ENCODE measurements at regions not wholly inside any gene's neighbourhood (a gene's known extent, or its start where the extent isn't known, plus 50 kb on each side); places are given as distances from the start of the nearest gene placed in this dataset.

DNA sequence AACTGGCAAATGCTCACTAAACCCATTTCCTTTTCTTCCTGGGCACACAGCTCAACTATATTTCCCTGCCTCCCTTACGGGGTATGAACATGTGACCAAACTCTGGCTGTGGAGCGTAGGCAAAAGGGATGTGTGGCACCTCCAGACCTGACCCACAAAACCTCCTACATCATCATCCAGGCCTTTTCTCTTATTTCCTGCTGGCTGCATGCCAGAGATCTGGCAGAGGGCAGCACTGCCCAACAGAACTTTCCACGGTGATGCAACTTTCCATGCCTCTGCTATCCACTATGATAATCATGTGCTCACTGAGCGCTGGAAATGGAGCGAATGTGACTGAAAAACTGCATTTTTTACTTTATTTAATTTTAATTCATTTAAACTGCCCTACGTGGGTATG lies 99.6 kb upstream of the CACNA1E start:
- no peak for DNase-seq (ENCODE audit: low read depth in 1 of 2, low spot score in 1 of 2)

DNA sequence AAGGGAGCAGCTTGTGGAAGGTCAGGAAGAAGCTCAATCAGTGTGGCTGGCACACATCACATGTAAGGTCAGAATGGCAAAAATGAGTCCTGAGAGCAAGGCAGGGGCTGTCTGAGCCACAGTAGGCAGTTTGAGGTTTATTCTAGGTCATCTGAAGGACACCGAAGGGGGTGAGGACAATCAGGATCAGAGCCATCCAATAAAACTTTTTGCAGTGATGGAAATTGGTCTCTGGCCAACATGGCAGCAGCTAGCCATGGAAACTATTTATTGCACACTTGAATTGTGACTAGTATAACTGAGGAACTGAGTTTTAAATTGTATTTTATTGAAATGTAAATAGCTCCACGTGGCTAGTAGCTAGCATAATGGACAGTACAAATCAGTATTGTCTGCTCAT lies 97.0 kb upstream of the CACNA1E start:
- no peak for DNase-seq (ENCODE audit: low read depth in 1 of 2, low spot score in 1 of 2)

DNA sequence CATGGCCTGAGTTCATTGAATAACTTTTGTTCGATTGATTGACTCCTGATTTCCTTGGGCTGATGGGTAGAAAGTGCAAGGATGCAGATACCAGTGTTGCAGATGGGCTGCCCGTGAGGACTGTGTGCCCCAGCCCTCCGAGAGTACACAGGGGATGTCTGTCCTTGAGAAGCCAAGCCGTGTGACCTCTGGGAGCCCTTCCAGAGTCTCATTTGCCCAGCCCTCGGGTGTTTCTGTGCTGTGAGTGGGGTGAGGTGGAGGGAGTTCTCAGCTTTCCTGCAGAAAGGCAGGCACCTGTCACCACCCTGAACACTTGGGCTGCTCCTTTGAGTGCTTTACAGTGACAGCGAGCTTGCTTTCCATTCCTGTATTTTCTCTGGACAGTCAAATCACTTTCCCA lies 96.4 kb upstream of the CACNA1E start:
- DNase-seq (ENCODE audit: low read depth in 1 of 2, low spot score in 1 of 2): no peak

DNA sequence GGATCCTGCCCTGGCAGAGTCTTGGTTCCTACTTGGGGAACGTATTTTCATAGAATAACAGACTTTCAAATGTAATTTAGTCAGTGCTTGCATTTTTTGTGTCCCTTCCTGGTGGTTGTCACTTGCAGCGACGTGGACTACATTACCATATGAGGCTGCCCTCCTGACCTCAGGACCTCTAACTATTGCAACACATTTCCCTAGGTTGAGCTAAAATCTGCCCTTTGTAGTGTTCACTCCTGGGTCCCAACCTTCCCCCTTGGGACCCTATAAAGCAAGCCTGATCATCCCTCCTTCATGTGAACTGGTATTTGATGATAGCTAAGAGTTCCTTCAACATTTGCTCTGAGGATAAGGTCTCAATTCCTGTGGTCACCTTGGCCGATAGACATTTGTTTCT lies 95.6 kb upstream of the CACNA1E start:
- DNase-seq (ENCODE audit: low read depth in 1 of 2, low spot score in 1 of 2): no peak

DNA sequence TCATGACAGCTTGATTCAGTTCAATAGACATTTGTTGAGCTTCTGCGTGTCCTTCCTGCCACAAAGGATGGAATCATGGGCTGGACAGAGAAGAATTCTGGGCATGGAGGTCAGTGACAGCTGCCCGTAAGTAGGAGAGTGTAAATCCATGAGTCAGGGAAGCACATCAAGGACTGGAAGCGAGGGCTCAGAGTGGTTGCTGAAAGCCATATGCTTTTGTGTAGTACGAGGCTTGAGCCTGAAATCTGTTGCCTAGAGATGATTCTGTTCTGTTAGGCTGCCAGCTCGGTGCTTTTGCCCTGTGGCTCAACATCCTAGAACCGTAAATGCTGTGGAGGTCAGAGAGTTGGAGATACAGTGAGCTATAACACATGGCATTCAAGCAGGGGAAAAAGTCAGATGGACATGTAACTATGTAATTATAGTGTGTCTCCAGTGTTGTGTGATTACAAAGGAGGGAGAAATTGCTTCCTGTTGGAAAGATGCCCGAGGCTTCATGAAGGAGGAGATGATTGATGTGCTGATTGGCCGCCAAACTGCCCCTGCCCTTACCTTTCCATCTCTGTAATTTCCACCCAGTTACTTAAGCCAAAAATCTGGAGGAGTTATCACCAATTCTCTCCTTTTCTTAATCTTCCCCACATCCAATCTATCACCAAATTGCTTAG lies 92.8 kb upstream of the CACNA1E start:
- no peak for DNase-seq (ENCODE audit: low read depth in 1 of 2, low spot score in 1 of 2)

DNA sequence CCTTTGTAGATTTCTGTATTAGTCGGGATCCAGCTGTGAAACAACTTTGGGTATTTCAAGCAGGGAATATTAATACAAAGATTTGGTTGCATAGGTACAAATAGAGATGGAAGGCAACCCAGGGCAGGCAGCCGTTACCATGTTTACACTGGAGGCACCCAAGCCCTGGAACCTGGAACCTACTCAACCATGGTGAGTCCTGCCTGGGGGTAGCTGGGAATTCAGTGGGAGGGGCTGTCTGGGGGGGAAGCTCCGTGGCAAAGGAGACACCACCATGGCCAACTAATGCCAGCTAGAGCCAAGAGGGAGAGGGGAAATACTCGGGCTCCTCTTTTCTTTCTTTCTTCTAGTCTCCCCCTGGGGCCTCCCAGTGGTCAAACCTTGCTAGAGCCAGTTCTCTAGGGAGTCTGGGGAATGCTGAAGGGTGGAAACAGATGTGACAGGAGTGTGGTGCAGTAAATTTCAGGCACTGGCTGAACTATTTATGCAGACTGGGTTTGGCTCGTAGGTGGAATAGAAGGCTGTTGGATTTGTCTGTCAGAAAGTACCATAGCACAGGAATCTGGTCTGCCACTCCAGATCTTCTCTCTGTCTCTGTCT lies 91.9 kb upstream of the CACNA1E start:
- no peak for DNase-seq (ENCODE audit: low read depth in 1 of 2, low spot score in 1 of 2)

DNA sequence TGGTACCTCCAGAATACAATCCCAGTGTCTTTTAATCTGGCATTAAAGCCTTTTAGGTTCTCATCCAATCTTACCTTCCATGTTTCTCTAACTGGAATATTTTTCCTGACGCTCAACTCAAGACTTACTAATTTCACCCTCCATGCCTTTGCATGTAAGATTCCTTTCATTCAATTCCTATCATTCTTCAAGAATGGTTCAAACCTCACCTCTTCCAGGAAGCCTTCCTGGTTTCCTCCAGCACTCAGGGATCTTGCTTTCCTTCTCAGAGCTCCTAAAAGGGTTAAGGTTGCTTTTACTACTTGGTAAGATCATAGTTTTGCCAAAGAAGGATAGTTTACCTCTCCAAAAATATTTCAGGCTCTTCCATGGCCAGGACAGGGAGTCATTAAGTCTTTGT lies 91.2 kb upstream of the CACNA1E start:
- no peak for DNase-seq (ENCODE audit: low read depth in 1 of 2, low spot score in 1 of 2)

DNA sequence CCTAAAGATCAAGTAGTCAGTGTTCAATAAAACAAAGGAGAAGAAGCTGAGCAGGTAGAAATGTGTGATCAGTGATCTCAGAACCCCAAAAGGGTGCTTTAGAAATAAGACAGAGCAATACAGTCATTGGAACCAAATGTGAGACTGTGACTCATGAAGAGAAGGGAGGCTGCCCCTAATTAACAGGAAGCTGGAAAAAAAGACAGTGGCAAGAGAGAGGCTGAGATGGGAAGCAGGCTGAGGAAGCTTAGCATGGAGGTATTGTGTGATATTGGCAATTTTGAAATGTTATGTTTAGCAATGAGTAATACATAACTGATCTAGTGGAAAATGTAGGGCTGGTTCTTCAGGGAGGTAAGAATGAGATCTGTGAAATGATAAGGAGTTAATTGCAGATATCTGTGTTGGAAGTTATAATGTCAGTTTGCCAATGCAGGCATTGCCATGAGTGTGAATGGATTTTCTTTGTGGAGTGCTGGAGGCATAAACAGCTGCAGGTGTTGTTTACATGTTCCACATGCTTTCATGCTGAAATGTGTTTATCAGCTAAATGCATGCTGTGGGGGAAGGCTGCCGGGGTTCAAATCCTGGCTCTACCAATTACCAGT lies 90.6 kb upstream of the CACNA1E start:
- DNase-seq (ENCODE audit: low read depth in 1 of 2, low spot score in 1 of 2): no peak

DNA sequence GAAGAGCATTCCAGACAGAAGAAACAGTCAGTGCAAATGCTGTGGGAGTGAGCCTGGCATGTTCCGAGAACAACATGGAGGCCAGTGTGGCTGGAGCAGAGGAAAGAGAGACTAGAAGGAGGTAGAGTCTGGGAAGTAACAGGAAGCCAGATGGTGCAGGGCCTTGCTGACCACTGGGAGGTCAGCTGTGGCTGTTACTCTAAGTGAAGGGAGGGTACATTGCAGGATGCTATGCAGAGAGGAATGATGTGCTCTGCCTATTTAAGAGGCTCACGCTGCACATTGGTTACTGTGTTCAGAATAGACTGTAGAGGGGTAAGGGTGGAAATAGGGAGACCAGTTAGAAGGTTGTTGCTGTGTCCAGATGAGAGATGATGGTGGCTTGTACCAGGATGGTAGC lies 88.6 kb upstream of the CACNA1E start:
- no peak for DNase-seq (ENCODE audit: low read depth in 1 of 2, low spot score in 1 of 2)

DNA sequence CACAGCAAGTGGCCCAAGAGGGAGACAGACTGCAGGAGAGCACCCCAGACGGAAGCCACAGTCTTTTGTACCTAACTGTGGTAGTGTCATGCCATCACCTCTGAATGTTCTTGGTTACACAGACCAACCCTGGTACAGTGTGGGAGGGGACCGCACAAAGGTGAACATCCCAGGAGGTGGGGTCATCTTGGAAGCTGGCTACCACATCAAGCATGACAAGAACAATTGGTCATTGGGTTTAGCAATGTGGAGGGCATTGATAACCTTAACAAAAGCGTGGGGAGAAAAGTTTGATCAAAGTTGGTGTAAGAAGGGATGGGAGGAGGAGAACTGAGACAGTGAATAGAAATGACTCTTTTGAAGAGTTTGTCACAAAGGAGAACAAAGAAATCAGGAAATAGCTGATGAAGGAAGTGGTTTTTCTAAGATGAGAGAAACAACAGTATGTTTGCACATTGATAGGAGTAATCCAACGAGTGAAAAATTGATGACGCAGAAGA lies 87.1 kb upstream of the CACNA1E start:
- DNase-seq (ENCODE audit: low read depth in 1 of 2, low spot score in 1 of 2): peak in 1 of 2 donors; percentile 22

DNA sequence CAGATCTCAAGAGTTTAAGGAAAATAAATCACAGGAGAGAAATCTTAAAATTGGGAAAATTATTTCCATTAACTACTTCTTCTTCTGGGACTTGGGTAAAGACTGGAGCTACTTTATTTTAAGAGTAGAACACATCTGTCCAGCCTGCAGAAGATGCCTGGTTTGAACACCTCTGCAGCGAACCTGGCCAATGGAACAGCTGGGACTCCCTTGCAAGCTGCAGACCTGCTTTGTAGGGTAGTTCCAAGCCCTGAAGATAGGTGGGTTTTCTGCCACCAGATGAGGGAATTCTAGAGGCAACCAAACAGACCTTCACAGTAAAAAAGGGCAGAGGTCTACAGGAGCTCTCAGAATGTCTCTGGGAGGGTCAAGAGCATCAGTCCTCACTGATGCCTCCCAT lies 86.5 kb upstream of the CACNA1E start:
- DNase-seq (ENCODE audit: low read depth in 1 of 2, low spot score in 1 of 2): no peak

DNA sequence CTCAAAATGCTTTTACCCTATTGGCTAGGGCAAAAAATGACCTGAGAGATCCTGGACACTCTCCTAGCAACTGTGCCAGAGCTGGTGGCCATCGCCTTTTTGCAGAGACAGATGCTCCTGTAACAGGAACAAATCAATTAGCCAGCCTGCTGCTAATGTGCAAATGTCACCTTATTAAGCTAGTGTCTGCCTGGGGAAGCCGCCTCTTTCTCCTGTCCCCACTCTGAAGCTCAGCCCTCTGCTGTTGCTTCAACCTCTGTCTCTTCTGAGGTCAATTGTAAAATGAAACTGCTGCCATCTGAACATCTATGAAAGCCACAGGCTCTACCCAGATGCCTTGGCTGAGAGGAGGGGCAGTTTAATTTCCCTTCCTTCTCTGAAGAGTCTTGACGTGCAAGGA lies 85.5 kb upstream of the CACNA1E start:
- DNase-seq (ENCODE audit: low read depth in 1 of 2, low spot score in 1 of 2): no peak

DNA sequence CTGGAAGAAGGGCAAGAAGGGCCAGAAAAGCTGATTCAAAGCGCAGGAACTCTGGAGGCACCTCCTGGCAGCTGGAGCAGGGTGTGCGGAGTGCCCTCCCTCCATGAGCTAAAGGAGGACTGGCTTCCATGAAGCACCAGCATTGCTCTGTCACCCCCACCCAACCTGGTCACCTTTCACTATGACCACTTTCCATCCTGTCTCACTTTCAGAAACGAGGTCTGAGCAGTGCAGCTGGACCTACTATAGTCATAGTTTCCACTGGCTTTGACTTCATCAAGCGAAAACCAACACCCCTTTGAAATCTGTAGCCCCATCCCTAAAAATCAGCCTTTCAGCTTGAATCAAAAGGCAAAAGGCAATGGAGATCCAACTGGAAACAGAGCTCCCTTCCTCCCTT lies 84.8 kb upstream of the CACNA1E start:
- no peak for DNase-seq (ENCODE audit: low read depth in 1 of 2, low spot score in 1 of 2)

DNA sequence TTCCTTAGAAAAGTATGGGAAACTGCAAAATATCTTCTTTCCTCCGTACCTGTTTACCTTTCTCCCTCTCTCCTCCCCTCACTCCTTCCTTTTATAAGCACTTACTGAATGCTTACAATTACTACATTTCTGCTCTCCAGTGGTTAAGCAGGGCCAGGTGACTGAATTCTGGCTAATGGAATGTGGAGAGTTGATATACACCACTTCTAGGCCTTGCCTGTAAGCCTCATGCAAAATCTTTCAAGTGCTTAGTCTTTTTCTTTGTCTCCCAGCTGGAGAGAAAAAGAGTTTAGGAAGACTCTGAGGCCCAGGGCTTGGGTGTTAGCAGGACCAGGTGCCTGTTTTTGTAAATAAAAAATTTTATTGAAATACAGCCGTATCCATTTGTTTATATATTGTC lies 77.7 kb upstream of the CACNA1E start:
- DNase-seq (ENCODE audit: low read depth in 1 of 2, low spot score in 1 of 2): no peak

DNA sequence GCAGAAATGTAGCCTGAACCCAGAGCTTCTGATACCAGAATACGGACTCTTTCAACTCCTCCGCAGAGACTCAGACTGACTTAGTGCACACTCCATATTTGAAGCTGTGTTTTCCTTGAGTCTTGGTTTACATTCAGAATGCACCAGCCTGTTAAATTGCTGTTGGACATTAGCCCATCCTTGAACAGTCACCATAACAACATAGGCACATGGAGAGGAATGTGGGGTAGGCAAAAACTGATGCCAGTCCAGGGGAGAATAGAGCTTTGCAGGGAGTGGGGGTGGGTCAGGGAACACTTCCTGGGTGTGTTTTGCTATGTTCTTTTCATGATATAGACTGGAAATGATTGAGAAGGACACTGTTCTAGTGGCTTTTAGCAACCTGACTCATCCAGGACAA lies 76.3 kb upstream of the CACNA1E start:
- DNase-seq (ENCODE audit: low read depth in 1 of 2, low spot score in 1 of 2): no peak

DNA sequence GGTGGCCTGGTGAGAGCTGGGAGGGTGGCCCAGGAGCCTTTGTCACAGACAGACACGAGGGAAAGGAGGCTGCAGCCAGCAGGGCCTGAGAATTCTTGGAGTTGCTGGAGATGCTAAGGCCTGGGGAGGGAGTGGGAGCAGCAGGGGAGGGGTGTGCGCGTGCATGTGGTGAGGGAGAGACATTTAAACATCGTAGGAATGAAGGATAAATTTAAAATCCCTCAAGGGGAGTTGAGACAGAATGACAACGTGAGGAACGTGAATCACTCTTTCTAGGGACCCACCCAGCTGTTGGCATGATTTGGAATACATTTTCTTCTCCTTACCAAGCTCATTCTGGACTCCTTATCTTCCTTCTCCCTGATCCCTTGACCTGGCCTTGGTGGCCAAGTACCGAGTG lies 73.3 kb upstream of the CACNA1E start:
- no peak for DNase-seq (ENCODE audit: low read depth in 1 of 2, low spot score in 1 of 2)

DNA sequence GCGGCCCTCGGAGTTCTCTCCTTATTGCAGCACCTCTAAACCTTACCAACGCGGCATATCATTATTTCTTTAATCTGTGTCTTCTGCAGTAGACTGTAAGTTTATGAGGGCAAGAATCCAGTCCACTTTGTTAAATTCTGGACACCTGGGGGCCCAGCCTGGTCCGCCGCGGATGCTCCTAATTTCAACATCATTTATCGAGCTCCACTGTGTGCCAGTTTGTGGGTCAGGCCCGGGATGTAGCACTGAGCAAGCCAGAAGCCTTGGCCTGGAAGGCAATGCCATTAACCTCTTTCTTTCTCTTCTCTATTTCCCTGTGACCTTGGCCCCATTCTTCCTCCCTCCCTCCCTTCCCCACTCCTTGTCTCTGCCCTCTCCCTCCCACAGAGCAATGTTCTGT lies 70.6 kb upstream of the CACNA1E start:
- DNase-seq (ENCODE audit: low read depth in 1 of 2, low spot score in 1 of 2): no peak

DNA sequence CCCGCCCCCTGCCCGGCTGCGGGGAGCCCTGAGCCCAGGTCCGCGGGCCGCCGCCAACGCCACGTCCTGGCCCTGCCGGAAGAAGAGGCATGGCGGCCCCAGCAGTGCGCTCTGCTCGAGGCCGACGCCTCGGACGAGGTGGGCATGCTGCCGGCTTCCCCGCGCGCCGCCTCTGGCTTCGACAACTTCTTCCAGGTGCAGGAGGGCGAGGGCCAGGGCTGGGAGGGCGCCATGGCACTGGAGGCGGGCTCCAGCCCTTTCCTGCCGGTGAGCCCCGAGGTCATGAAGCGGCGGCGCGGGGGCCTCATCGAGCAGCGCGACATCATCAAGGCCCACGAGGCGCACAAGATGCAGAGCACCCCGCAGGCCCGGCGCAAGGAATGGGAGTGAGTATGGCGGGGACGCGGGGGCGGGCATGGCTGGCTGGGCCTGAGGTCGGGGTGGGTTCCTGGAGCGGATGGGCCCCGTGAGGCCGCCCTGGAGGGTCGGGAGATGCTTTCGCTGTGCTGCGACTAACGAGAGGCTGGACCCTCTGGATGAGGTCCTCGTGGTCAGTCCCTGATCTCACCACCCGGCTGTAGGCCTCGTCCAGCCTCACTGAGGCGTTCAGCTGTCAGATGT lies 70.0 kb upstream of the CACNA1E start:
- DNase-seq (ENCODE audit: low read depth in 1 of 2, low spot score in 1 of 2): no peak

DNA sequence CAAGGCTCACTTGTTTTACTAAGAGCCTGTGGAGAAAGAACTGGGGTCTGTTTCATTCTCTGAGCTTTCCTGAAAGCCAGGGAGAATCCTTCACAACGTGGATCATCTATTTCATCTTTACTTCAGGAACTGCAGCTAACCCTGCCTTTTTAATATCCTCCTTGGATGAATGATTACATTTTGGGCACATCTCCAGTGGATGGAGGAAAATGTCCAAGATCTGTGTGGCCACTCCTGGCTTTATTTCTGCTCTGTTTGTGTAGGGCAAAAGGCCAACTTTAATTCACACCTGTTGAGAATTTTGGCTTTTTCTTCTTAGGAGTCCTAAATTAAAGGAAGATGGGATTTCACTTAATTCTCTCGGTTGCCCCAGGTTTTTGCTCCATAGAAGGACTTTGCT lies 69.5 kb upstream of the CACNA1E start:
- DNase-seq (ENCODE audit: low read depth in 1 of 2, low spot score in 1 of 2): no peak

DNA sequence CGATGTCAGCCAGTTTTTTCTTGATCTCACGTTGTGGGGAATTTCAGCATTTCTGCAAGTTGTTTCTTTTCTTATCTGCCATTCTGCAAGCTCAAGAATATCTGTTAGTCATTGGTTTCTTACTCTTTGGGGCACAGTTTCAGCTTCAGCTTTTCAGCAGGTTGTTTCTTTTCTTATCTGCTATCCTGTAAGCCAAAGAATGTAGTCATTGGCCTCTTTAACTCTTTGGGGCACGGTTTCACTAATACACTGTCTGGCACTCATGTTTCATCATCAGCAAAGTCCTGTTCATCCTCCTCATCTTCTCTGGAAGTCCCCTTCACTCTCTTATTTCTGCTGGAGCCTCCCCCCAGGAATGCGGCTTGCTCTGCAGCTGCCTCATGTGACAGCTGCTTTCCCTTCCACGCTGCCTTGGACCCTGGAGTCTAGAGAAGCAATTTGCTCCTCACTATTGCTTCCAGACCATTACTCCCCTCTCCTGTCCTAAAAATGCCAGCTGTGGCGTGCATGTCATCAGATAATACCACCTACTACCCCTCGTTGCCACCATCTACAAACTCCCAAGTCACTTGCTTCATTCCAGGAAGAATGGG lies 67.0 kb upstream of the CACNA1E start:
- no peak for DNase-seq (ENCODE audit: low read depth in 1 of 2, low spot score in 1 of 2)

DNA sequence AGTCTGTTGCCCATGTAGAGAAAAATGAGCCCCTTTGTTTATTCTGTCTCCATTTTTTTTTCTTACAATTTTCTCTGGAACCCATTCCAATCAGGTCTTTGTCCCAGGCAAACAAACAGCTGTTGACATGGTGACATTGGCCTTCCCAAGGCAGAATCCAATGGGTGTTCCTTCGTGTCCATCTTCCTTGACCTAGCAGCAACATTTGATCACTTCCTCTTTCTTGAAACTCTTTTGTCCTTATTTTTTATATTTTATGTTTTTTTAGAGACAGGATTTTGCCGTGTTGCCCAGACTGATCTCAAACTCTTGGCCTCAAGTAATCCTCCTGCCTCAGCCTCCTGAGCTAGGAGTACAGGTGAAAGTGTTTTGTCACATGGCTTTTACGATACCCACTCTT lies 65.4 kb upstream of the CACNA1E start:
- DNase-seq (ENCODE audit: low read depth in 1 of 2, low spot score in 1 of 2): no peak

DNA sequence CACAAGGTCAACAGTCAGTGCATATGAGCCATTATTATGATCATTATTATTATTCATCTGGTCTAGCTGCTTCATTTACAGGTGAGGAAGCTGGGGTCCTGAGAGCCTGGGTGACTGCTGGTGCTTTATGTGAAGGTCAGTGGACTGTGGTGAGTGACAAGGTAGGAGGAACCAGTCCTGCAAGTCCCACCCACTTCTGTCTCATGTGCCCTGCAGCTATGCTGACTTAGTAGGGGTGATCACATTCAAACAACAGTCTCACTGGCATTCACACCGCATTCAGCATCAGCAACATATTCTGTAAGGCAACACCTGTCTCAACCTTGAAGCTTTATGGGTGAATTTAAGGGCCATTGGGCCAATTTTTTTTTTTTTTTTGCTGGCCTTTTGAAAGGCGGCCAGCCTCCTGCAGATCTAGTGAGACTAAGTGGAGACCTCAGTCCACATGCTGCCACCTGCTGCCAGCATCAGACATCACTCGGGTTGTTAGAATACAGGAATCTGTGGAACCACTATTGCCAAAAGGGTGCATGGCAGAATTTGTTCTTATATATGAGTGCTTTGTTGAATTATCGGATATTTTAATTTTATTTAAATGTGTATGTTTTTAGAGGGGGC lies 59.9 kb upstream of the CACNA1E start:
- DNase-seq (ENCODE audit: low read depth in 1 of 2, low spot score in 1 of 2): no peak
